ENCODE measurements at regions not wholly inside any gene's neighbourhood (a gene's known extent, or its start where the extent isn't known, plus 50 kb on each side); places are given as distances from the start of the nearest gene placed in this dataset.
"Not testable (repeated sequence)": the region's sequence is repeated elsewhere in the genome, so short reads cannot be mapped to it uniquely, and the experiment has no call there.

DNA sequence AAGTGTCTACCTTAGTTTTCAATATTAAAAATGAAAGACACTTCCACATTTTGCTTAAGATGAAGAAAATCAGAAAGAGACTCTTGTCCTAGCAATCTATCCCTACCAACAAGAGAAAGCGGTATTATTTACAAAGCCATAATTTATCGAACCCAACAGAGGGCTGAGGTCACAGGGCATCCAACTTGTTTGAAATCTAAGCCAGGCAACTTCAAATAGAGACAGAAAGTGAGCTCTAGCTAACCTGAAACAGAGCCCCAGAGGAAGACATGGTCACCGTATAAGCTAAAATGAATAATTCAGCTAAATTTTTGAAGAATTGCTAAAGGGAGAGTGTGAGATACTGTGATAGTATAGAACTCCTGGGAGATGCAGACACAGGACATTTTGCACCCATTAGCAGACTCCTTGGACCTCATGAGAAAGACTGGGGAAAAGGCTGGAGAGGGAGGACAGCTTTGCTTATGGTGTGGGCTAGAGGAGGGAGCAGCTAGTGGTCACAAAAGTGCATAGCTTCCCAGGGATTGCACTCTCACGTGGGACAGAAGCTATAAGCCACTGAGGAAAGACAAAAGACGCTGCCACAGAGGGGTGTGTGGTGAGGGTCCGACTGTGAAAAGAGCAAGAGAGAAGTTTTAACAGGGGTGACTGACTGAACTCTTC lies 624.2 kb upstream of the GRIN3A start:
- H3K9me3 Mint-ChIP-seq: peaks cover 7 to 9% of the 10 kb centered on the region in 2 donors
- no peak overlapping the region for H3K4me3 Mint-ChIP-seq
- ATAC-seq (replicated peaks) (no peak), DNase-seq (no peak)
- H3K4me1 Mint-ChIP-seq (ENCODE audit: low read depth in 2 of 2): no peaks in the 10 kb centered on the region
- no peaks in the 10 kb centered on the region for H3K27me3 Mint-ChIP-seq
- H3K27ac Mint-ChIP-seq: no peak overlapping the region
- H3K36me3 Mint-ChIP-seq (ENCODE audit: insufficient read depth): no peaks in the 10 kb centered on the region

DNA sequence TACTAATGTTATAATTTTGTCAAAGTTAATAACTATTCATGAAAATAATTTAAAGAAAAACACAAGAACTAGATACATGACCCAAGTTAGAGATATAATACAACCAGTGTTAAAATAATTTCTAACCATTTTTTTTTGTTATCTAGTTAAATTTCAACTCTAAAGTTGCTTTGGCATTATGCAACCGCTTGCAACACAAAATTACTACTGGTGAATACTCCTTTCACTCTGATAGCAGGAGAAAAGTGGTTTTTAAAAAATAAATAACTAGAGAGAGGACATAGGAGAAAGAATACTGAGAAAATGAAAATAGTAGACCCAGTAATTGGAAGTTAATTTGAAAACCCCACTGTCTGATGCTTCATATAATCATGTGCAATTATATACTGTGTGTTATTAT lies 622.4 kb upstream of the GRIN3A start:
- DNase-seq: no peak
- H3K27ac Mint-ChIP-seq: no peak overlapping the region
- no peaks in the 10 kb centered on the region for H3K27me3 Mint-ChIP-seq
- no peak for ATAC-seq (replicated peaks)
- H3K36me3 Mint-ChIP-seq (ENCODE audit: insufficient read depth): no peaks in the 10 kb centered on the region
- no peak overlapping the region for H3K4me3 Mint-ChIP-seq
- H3K4me1 Mint-ChIP-seq (ENCODE audit: low read depth in 2 of 2): no peaks in the 10 kb centered on the region
- peaks cover 9% of the 10 kb centered on the region in 2 donors for H3K9me3 Mint-ChIP-seq

DNA sequence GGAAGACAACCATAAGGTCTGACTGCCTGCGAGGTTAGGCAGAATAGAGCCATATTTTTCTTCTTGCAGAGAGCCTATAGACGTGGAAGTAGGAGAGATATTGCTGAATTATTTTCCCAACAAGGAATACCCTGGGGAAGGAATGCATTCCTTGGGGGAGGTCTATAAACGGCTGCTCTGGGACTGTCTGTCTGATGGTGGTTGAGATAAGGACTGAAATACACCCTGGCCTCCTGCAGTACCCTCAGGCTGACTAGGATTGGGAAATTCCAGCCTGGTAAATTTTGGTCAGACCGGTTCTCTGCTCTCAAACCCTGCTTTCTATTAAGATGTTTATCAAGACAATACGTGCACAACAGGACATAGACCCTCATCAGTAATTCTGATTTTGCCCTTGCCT lies 617.5 kb upstream of the GRIN3A start:
- DNase-seq (no peak), ATAC-seq (replicated peaks) (no peak)
- no peak overlapping the region for H3K4me3 Mint-ChIP-seq
- peaks cover 8% of the 10 kb centered on the region in 2 donors for H3K9me3 Mint-ChIP-seq
- no peaks in the 10 kb centered on the region for H3K27me3 Mint-ChIP-seq
- H3K36me3 Mint-ChIP-seq (ENCODE audit: insufficient read depth): no peaks in the 10 kb centered on the region
- no peak overlapping the region for H3K27ac Mint-ChIP-seq
- H3K4me1 Mint-ChIP-seq (ENCODE audit: low read depth in 2 of 2): no peaks in the 10 kb centered on the region

DNA sequence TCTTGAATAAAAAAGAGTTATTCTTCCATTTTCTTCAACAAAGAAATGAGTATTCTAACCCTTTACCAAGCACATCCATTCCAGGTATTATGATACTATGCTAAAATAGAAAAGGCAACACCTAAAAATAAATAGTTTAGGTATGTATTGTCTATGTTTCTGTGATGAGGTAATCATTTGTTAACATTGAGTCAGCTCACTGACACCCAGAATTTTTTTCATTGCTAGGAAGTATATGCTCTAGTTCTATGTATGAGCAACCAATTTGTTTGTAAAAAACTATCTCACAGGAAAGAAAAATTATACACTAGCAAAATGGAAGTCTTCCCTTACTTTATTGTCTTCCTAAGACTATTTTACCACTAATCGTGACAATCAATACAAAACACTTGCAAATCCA lies 615.6 kb upstream of the GRIN3A start:
- Mint-ChIP-seq H3K4me1 (ENCODE audit: low read depth in 2 of 2) (no peaks in the 10 kb centered on the region), H3K36me3 (ENCODE audit: insufficient read depth) (no peaks in the 10 kb centered on the region), H3K4me3 (no peak overlapping the region), H3K27me3 (no peaks in the 10 kb centered on the region), H3K27ac (no peak overlapping the region), H3K9me3 (peaks cover 9 to 13% of the 10 kb centered on the region in 2 donors)
- ATAC-seq (replicated peaks): no peak
- no peak for DNase-seq

DNA sequence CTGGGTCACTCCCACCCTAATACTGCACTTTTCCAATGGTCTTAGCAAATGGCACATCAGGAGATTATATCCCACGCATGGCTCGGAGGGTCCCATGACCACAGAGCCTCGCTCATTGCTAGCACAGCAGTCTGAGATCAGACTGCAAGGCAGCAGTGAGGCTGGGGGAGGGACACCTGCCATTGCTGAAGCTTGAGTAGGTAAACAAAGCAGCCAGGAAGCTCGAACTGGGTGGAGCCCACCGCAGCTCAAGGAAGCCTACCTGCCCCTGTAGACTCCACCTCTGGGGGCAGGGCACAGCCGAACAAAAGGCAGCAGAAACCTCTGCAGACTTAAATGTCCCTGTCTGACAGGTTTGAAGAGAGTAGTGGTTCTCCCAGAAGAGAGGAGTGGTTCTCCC lies 599.0 kb upstream of the GRIN3A start:
- ATAC-seq (replicated peaks); DNase-seq; H3K27ac Mint-ChIP-seq; H3K4me3 Mint-ChIP-seq; H3K4me1 Mint-ChIP-seq (ENCODE audit: low read depth in 2 of 2); H3K36me3 Mint-ChIP-seq (ENCODE audit: insufficient read depth); H3K27me3 Mint-ChIP-seq: not testable (repeated sequence)
- H3K9me3 Mint-ChIP-seq: peaks cover 16 to 30% of the 10 kb centered on the region in 2 donors

DNA sequence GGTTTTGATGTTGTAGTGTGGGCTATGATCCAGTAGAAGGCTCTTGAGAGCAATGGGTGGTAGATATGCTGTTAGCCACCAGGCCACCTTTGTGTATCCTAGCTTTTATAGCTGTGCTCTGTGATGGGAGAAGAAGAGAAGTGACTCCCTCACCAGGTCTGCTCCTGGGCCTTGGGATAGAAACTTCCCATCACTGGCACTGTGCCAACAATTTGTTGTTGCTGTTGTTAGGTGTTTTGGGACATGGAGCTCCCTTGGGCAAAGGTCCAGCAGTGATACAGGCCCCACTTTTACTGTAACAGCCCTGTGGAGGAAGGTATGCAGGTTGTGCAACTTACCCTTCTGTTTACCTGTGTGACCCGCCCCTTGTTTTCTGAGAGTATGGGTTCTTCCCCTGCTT lies 570.9 kb upstream of the GRIN3A start:
- Mint-ChIP-seq H3K4me3 (no peak overlapping the region), H3K36me3 (ENCODE audit: insufficient read depth) (no peaks in the 10 kb centered on the region), H3K27me3 (no peaks in the 10 kb centered on the region), H3K27ac (no peak overlapping the region), H3K9me3 (peaks cover 15 to 16% of the 10 kb centered on the region in 2 donors), H3K4me1 (ENCODE audit: low read depth in 2 of 2) (no peaks in the 10 kb centered on the region)
- DNase-seq (no peak), ATAC-seq (replicated peaks) (no peak)

DNA sequence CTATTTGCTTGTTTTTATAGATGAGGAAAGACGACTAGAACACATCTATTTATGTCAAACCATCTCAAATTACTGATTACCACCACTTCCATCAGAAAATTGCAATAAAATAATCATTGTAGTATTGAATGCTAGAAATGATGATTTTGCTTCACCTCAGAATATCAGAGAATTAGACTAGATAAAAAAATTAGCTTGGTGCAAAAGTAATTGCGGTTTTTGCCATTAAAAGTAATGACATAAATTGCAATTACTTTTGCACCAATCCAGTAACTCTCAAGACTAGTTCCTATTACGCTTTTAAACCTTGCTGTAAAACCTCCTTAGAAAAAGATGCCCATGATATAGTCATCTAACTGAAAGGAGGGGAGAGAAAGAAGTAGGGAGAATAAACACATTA lies 556.7 kb upstream of the GRIN3A start:
- no peaks in the 10 kb centered on the region for H3K27me3 Mint-ChIP-seq
- H3K9me3 Mint-ChIP-seq: peaks cover 10 to 11% of the 10 kb centered on the region in 2 donors
- no peak for ATAC-seq (replicated peaks)
- H3K4me3 Mint-ChIP-seq: no peak overlapping the region
- DNase-seq: no peak
- no peaks in the 10 kb centered on the region for H3K4me1 Mint-ChIP-seq (ENCODE audit: low read depth in 2 of 2)
- H3K36me3 Mint-ChIP-seq (ENCODE audit: insufficient read depth): no peaks in the 10 kb centered on the region
- no peak overlapping the region for H3K27ac Mint-ChIP-seq

DNA sequence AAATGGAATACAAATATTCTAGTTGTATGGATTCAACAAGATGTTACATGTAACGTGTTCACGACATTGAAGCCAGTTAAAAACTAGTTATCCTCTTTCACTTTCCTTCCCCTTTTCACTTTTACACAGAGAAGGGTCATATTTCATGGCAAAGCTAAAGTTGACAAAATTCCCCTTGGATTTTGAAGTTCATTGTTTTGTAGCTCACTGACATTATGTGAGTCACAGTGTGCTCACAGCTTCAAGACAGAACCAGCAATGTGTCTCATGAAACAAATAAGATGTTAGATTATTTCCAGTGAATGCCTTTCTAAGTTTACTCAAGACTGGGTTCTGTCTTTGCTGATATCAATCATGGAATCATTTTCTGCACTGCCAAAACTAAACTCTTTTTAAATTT lies 535.5 kb upstream of the GRIN3A start:
- DNase-seq (no peak), ATAC-seq (replicated peaks) (no peak)
- Mint-ChIP-seq H3K4me1 (ENCODE audit: low read depth in 2 of 2) (no peaks in the 10 kb centered on the region), H3K9me3 (peaks cover 7 to 23% of the 10 kb centered on the region in 2 donors), H3K27ac (no peak overlapping the region), H3K27me3 (no peaks in the 10 kb centered on the region), H3K4me3 (no peak overlapping the region), H3K36me3 (ENCODE audit: insufficient read depth) (no peaks in the 10 kb centered on the region)

DNA sequence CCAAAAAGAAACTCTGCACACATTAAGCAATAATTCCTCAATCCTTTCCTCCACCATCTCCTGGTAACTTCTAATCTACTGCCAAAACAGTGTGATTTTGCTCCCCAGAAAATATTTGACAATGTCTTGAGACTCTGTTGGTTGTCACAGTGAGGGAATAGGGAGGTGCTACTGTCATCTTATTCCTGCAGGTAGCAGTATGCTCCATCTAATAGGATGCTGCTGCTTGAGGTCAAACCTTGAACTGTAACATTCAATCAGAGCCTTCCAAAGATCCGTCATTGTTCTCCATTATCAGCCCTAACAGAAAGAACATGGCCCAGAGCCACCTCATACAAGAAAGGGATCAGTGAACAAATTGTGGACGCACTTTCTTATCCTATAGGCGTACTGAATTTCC lies 514.7 kb upstream of the GRIN3A start:
- peaks cover 7 to 11% of the 10 kb centered on the region in 2 donors for H3K9me3 Mint-ChIP-seq
- H3K4me3 Mint-ChIP-seq: no peak overlapping the region
- no peaks in the 10 kb centered on the region for H3K4me1 Mint-ChIP-seq (ENCODE audit: low read depth in 2 of 2)
- no peaks in the 10 kb centered on the region for H3K27me3 Mint-ChIP-seq
- H3K36me3 Mint-ChIP-seq (ENCODE audit: insufficient read depth): peaks cover 4% of the 10 kb centered on the region
- no peak overlapping the region for H3K27ac Mint-ChIP-seq
- ATAC-seq (replicated peaks) (no peak), DNase-seq (no peak)

DNA sequence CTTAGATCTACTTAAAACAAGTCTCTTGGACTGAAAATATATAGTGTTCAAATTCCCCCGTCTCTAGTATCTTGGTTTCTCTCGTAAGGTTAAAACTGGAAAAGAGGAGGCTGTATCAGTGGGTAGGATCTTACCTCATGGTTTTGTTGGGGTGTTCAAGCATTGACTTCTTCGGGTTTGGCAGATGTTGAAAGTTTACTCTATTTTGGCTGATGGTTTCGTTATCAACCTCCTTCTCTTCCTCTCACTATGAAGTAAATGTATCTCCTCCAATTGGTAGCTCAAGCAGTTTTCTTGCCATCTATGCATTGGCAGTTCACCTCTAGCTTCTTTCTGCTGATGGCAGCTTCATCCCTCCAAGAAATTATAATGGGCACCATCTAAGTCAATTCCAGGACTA lies 506.5 kb upstream of the GRIN3A start:
- ATAC-seq (replicated peaks) (no peak), DNase-seq (no peak)
- Mint-ChIP-seq H3K4me3 (no peak overlapping the region), H3K4me1 (ENCODE audit: low read depth in 2 of 2) (no peaks in the 10 kb centered on the region), H3K9me3 (peaks cover 0 to 7% of the 10 kb centered on the region in 2 donors), H3K27me3 (no peaks in the 10 kb centered on the region), H3K36me3 (ENCODE audit: insufficient read depth) (peaks cover 4% of the 10 kb centered on the region), H3K27ac (no peak overlapping the region)

DNA sequence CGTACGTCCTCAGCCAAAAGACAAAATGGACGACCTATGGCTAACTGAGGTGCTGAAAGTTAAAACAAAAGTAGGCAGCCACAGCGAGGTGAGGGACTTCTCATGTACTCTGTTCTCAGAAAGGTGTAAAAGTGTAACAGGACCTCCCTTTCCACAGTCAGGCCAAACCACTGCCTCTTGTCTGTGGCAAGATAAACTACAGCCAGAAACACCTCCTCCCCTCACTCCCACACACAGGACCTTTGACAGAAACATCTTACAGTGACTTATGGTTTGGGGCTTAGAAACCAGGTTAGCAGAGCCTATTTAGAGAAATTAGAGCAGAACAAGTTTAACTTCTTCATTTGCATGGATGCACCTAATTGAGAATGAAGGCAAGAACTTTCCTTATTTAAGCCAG lies 499.1 kb upstream of the GRIN3A start:
- H3K27me3 Mint-ChIP-seq: no peaks in the 10 kb centered on the region
- H3K4me1 Mint-ChIP-seq (ENCODE audit: low read depth in 2 of 2): no peaks in the 10 kb centered on the region
- no peak for ATAC-seq (replicated peaks)
- H3K4me3 Mint-ChIP-seq: no peak overlapping the region
- no peak for DNase-seq
- H3K27ac Mint-ChIP-seq: no peak overlapping the region
- peaks cover 0 to 1% of the 10 kb centered on the region in 2 donors for H3K9me3 Mint-ChIP-seq
- no peaks in the 10 kb centered on the region for H3K36me3 Mint-ChIP-seq (ENCODE audit: insufficient read depth)

DNA sequence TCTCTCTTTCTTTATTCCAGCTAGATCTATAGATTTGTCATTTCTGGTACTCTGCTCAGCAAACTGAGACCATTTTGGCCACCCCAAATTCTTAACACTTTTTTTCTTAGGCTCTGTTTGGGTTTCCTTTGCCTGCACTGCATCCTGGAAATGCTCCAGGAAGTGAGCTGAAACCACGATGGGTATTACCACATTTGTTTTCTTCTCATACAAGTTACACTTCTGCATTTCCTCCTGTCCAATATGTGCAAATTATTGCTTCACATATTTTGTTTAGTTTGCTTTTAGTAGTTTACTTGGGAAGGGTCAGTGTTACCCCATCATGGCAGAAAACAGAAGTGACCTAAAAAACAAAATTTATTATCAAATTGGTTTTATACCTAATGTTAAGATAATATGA lies 498.6 kb upstream of the GRIN3A start:
- H3K27ac Mint-ChIP-seq: no peak overlapping the region
- peaks cover 0 to 1% of the 10 kb centered on the region in 2 donors for H3K9me3 Mint-ChIP-seq
- H3K27me3 Mint-ChIP-seq: no peaks in the 10 kb centered on the region
- H3K36me3 Mint-ChIP-seq (ENCODE audit: insufficient read depth): no peaks in the 10 kb centered on the region
- ATAC-seq (replicated peaks) (no peak), DNase-seq (no peak)
- H3K4me3 Mint-ChIP-seq: no peak overlapping the region
- no peaks in the 10 kb centered on the region for H3K4me1 Mint-ChIP-seq (ENCODE audit: low read depth in 2 of 2)

DNA sequence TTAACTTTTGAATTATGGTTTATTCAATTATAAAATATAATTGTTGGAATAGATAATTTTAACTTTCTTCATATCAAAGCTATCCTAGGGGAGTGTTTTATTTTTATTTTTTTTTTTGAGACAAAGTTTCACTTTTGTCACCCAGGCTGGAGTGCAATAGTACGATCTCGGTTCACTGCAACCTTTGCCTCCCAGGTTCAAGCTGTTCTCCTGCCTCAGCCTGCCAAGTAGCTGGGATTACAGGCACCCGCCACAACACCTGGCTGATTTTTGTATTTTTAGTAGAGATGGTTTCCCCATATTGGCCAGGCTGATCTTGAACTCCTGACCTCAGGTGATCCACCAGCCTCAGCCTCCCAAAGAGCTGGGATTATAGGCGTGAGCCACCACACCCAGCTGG lies 489.0 kb upstream of the GRIN3A start:
- not testable (repeated sequence) for H3K36me3 Mint-ChIP-seq (ENCODE audit: insufficient read depth); H3K4me1 Mint-ChIP-seq (ENCODE audit: low read depth in 2 of 2); H3K27me3 Mint-ChIP-seq; H3K27ac Mint-ChIP-seq; ATAC-seq (replicated peaks); H3K4me3 Mint-ChIP-seq; DNase-seq
- peaks cover 2 to 15% of the 10 kb centered on the region in 2 donors for H3K9me3 Mint-ChIP-seq

DNA sequence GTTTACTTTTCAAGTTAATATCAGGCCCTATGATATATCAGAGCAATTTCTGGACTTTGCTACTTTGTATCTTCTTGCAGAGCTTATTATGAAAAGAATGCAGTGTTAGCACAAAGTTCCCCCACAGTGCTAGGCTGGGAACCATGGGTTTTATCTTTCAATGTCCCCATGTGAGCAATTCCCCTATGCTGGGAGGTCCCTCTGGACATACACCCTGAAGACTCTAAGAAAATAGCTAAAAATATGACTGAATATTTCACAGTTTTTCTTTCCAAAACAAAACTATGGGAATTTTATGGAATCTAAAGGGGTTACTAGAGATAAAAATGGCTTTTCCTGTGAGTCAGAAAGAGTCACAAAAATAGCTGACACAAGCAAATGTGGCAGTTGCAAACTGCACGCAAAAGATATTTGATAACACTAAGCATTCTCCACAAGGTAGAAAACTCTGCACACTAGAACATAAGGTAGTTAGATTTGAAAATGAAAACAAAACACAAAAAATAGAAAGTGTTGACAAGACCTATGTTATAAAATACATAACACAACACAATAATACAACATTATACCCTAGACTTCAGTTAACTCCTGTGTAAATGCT lies 487.5 kb upstream of the GRIN3A start:
- ATAC-seq (replicated peaks): no peak
- peaks cover 2 to 4% of the 10 kb centered on the region in 2 donors for H3K9me3 Mint-ChIP-seq

More for the DNA sequence above, 487.5 kb upstream of the GRIN3A start:
- Mint-ChIP-seq H3K4me3 (no peak overlapping the region), H3K36me3 (ENCODE audit: insufficient read depth) (no peaks in the 10 kb centered on the region), H3K4me1 (ENCODE audit: low read depth in 2 of 2) (no peaks in the 10 kb centered on the region), H3K27ac (no peak overlapping the region), H3K27me3 (no peaks in the 10 kb centered on the region)
- no peak for DNase-seq

Measured in effector memory CD8-positive, alpha-beta T cell (primary cell).